Activated T-cell treated with anti-CD3 and anti-CD28 coated beads, Interleukin-2, amount 50 U/mL, for 48 hours (primary cell): ENCODE measurements at regions not wholly inside any gene's neighbourhood (a gene's known extent, or its start where the extent isn't known, plus 50 kb on each side); places are given as distances from the start of the nearest gene placed in this dataset.
A peak's percentile ranks its signal among the peaks of the same experiment; 100 is the strongest.
"Not testable (repeated sequence)": the region's sequence is repeated elsewhere in the genome, so short reads cannot be mapped to it uniquely, and the experiment has no call there.

Experiments
- DNase-seq, 2 experiments: peaks; one replicate each; pipeline ENCODE4 v3.0.0-alpha.2; 2020

- DNase-seq: peak; percentile 32 to 45
Measured at GRCh38 chr14:49946320-49947141, 53.6 kb downstream of the ARF6 start.

- DNase-seq: no peak
Measured at GRCh38 chr14:49947506-49947905, 54.6 kb downstream of the ARF6 start.

GRCh38 chr14:49950275-49951228 is 57.7 kb downstream of the ARF6 start:
- peak in 1 of 2 experiments; percentile 21 for DNase-seq

DNA sequence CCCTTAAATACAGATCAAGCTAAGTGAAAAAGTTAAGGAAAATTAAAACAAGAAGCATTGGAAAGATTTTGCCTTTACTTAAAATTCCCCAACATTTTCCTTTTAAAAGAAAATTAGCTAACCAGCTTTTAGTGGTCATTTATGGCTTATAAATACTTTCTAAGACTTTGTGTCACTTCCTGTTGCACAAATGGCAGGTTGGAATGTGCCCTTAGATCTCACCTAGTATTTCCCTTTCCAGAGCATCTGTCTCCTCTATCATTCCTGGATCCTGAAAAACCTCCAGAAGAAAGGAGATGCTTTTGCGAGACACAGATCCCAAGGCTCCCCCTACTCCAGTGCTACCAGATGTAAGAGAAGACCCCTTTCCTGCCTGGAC is 58.3 kb downstream of the ARF6 start:
- no peak for DNase-seq

DNA sequence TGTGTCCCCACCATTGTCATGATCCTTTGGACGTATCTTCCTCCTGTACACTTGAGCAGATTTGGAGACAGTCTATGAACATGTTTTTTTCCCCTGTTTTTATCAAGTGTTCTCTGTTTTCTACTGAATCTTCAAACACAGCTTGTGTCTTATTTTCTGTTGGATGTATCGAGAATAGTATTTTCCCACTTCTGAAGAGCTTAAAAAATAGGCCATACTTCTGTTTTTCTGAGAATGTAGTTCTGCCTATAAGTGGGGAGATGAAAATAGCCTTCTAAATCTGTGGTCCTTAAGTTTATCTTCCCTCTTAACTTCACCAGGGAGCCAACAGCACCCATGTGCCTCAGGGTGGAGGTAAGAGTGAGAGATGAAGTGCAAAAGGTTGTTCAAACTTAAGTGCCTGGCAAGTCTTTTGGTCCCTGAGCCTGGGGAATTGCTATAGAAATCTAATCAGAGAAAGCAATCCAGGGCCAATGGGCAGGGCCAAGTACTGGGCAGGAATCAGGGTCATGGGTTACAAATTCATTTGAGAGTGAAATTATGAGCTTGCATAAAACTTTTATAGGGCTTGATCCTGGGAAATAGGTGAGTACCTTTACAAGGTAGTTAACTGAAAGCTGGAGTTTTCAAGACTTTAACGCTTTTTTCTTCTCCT is 58.9 kb downstream of the ARF6 start:
- DNase-seq: no peak

GRCh38 chr14:49953196-49953595 is 60.3 kb downstream of the ARF6 start:
- DNase-seq: no peak

- DNase-seq: no peak
Measured at GRCh38 chr14:49954171-49954631, 61.3 kb downstream of the ARF6 start.

DNA sequence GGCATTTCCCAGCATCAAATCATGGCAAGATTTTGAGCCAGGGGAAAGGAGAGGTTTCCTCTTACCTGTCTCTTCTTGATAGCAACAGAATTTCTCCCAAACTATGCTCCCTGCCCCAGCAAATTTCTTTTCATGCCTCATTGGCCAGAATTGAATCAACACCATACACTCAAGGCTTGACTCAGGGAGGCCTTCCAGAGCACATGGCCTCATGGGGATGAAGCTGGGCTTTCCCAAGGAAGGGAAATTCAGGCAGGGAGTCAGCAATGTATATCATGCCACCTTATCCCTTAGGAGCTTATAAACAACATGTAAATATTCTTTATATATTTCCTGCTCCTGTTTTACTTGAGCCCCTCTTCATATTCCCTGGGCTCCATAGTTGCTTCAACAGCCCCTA is 62.1 kb downstream of the ARF6 start:
- no peak for DNase-seq

DNA sequence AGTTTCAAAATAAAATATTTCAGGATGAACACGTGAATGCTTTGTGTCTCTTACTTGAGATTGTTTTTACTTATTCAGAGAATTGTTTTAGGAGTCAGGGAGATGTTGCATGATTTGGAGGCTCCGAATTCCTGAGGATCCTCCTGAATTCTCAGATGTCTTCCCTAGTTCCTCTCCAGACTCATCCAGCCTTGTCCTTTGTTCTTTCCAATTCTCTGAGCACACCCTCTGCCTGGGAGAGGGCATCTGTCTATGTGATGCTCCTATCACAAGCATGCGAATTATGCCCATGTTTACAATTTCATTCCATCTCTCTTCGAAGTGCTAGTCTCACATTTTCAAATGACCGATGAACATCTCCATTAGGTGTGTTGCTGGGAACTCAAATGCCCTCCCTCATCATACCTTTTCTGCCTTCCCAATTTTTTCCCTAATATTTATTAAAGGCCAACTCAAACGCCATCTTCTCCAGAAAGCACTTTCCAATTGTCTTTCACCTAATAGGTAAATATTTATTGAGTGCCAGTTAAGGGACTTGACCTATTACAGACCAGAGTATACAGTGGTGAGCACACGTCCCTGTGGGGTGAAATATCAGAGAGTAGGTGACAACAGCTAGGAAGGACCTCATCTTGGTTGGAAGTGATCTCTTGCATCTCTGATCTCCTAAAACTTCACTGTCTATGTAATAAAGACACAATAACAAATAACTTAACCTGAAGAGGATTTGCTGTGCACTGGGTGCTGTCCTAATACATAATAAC is 64.4 kb downstream of the ARF6 start:
- no peak for DNase-seq

- DNase-seq: no peak
Measured at GRCh38 chr14:49959822-49960408, 67.0 kb downstream of the ARF6 start.

DNA sequence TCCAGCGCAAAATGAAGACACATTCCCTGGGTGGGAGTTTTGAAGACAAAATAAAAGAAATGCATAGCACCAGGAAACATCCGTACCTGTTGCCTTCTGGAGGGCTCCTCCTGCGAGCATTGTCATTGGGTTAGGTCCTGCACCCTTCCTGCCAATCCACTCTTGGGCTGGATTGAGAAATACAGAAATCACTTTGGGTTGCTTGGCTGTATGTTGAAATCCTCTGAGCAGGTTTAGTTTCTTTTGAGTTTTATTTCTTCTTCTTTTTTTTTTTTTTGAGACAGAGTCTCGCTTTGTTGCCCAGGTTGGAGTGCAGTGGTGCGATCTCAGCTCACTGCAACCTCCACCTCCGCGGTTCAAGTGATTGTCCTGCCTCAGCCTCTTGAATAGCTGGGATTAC is 67.6 kb downstream of the ARF6 start:
- no peak for DNase-seq

GRCh38 chr14:49961270-49962222 is 68.7 kb downstream of the ARF6 start:
- no peak for DNase-seq

DNA sequence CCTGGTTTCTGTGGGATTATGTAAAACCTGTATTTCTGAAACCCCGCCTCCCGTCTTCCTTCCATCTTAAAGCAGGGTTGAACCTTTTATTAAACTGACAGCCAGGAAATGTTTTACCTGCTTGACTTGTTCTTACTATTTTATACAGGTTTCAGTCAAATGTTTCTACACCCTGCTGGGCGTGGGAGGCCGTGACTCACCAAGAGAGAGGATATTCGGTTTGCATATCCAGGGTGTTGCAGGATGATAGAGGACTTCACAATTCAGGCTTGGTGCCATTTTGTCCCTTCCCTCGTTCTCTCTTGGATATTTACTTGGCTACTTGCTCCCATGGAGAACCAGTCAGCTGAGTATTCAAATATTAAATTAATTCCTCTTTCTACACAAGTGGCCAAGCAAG is 69.7 kb downstream of the ARF6 start:
- DNase-seq: peak; percentile 84

DNA sequence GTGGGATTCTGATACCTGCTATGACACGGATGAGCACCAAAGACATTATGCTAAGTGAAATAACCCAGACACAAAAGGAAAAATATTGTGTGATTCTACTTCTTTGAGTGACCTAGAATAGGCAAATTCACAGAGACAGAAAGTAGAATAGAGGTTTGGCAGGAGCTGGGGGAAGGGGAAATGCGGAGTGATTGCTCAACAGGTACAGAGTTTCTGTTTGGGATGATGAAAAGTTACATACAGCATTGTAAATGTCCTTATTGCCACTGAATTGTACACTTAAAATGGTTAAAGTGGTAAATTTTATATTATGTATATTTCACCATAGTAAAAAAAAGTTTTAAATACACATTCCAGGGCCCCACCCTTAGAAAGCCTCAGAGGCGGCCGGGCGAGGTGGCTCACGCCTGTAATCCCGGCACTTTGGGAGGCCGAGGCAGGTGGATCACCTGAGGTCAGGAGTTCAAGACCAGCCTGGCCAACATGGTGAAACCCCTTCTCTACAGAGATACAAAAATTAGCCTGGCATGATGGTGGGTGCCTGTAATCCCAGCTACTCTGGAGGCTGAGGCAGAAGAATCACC is 72.3 kb downstream of the ARF6 start:
- not testable (repeated sequence) for DNase-seq

DNA sequence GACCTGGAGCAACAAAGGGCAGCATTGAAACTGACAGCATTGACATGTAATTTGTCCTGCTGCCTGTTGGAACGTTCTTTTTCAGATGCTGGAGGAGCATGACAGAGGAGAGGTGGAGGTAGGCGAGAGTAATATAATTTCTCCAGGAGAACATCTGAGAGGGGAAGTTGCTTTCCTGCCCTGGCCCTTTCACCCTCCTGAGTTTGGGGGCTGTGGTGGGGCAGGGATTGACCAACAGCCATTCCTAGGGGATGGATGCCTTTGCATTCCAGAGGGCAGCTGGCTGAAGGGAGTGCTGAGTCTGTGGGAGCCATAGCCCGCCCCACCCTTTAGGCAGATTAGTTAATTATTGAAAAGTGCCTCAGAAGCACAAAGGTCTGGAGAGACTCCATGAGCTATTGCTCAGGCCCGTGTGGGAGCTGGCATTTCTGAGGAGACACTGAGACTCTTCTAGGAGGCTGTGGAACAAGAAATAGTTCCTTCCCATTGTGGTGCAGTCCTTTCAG is 73.5 kb downstream of the ARF6 start:
- no peak for DNase-seq

DNA sequence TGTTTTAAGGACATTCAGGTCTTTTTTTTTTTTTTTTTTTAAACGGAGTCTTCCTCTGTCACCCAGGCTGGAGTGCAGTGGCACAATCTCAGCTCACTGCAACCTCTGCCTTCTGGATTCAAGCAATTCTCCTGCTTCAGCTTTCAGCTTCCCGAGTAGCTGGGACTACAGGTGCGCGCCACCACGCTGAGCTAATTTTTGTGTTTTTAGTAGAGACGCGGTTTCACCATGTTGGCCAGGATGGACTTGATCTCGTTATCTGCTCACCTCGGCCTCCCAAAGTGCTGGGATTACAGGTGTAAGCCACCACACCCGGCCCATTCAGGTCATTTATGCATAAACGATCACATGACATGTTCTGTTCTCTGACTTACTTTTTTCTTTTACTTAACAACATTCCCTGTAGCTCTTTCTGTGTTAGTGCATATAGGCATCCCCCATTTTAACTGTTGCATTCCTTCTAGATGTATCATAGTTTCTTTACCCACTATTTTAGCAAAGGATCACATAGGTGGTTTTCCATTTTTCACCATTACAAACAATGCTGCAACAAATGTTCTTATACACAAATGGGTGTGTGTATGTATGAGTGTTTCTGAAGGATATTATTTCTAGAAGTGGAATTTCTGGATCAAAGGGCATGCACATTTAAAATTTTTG is 74.2 kb downstream of the ARF6 start:
- no peak for DNase-seq

DNA sequence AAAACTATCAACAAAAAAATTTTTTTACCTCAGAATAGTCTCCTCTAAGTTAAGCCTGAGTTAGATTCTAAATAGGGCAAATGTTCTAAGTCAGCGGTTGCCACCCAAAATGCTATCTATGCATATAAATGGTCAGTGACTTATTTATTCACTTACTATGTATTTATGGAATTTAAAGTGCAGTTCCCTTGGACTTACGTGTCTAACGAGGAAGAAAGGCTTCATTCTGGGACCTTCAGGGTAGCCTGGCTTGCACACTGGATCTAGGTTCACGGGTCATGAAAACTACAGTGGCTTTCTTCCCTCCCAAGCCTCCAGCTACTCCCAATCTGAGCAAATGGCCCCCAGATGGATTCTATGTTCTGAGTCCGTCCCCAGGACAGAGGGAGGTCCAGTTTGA is 77.1 kb downstream of the ARF6 start:
- no peak for DNase-seq

GRCh38 chr14:49970474-49971147 is 77.7 kb downstream of the ARF6 start:
- DNase-seq: no peak
